ENCODE measurements at regions not wholly inside any gene's neighbourhood (a gene's known extent, or its start where the extent isn't known, plus 50 kb on each side); places are given as distances from the start of the nearest gene placed in this dataset.
"Not testable (repeated sequence)": the region's sequence is repeated elsewhere in the genome, so short reads cannot be mapped to it uniquely, and the experiment has no call there.

DNA sequence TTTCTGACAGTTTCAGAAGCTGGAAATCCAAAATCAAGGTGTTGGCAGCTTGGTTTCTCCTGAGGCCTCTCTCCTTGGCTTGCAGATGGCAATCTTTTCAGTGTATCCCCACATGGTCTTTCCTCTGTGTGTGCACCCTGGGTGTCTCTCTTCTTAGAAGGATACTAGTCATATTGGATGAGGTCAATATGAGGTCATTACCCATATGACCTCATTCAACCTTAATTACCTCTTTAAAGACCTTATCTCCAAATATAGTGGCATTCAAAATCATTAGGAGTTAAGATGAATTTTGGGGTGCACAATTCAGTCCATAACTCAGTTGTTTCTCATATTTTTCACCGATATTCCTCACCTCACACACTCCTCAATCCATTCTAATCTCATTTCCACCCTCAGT is 92.4 kb upstream of the TGM3 start:
- no peak for DNase-seq

DNA sequence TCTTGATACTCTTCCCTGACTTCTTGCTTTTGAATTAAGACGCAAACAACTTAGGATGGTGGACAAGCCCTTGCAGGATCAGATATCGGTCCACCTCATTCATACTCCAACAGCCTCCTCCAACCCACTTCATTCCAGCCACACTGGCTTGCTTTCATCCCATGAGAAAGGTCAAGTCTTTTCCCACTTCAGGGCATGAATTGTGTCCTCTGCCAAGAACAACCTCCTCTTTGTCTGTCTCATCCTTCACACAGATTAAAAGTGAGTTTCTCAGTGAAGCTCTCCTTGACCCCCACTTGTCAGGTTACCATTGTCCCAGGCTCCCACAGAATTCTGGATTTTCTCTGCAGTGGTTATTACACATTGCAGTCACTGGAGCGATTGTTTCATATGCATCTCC is 91.8 kb upstream of the TGM3 start:
- DNase-seq = no peak

DNA sequence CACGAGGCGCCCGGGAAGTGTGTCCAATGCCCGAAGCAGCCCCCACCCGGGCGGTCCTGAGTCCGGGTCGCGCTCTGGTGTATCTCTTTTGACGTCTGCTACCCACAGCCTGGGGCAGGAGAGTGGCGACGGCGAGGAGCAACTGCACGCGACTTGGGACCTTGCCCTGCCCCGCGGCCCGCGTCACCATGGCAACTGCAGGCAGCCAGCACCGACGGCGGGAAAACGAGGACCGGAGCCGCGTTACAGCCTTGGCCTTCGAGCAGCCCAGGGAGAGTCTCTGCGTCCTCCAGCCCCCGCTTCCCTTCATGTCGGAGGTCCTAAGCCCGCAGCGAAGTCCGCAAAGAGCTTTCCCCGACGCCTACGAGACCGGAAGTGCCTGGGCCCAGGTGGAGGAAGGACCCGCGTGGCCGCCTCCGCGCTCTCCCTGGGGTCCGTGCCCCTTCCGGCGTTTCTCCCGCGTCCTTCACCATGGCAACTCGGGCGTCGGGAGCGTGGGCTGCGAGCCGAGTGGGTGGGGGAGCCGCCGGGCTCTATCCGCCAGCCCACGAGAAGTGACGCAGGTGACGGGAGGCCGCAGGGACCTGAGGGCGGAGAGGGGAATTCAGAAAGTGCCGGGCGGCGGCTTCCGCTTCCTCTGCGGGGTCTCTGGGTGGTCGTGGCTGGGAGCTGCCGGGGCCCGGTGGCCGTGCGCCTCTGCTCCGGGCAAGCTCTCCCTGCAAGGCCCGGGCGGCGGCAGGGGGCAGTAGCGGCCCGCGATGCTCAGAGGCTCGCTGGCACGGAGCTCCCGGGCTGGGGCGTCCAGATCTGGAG is 88.6 kb upstream of the TGM3 start:
- DNase-seq = no peak

DNA sequence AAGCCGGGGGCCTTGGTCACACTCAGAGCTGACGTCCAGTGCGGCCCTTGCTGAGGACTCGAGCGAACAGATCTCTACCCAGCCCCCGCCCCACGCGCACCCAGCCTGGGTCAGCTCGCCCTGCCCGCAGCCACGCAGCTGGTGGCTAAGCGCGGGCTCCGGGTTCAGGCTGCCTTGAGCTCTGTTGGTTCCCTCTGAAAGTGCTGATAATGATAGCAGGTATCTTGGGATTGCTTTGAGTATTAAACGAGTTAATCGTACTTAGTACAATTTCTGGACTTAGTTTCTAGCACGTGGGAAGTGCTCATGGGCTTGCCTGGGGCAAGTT is 88.1 kb upstream of the TGM3 start:
- DNase-seq = no peak

DNA sequence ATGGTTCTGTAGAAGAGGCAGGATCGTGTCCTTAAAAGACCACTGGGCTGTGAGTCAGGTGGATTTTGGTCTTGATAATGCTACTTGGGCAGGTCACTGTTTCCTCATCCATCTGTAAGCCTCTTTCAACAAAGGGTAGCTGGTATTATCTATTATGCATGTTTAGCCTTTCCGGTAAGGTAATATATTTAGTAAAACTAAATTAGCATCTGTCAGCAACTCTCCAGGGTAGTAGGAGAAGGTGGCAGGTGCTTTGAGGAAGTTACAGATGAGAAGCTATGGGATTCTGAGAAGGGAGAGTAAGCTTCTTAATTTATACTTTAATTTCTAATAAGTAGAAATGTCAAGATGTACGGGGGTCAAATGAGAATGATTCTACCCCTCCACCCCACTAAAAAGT is 86.9 kb upstream of the TGM3 start:
- no peak for DNase-seq

DNA sequence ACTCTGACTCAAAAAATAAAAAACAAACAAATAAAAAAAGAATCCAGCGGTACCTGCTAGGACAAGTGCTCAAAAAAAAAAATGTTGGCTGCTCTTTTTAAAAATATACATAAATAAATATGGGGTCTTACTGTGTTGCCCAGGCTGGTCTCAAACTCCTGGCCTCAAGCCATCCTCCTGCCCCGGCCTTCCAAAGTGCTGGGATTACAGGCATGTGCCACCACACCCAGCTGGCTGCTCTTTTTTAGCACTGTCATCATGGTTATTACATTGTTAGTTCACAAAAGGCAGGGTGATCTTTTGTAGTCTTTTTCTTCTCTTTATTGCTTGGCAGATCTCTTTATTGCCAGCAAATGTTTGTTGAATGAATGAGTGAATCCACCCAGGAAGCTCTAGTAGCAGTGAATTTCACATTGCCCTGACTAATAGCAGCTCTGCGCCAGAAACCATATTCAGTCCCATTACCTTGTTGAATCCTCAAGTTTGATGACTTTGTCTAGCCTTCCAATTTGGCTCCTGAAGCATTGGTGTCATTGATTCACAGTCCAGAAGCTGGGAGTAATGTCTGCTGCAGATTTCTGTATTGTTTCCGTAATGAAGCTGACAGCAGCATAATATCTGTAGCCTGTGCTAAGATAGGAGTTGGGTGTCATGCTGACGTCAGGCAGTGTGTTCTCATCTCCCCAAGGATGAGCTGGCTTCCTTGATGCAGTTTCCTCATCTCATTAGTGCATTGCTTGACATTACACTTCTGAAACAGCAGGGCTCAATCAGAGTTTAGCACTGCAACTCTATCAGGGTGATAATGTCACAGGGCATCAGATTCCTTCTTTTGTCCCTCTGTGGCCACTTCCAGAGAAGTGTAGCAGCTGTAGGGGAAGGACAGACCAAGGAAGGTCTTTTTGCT is 84.9 kb upstream of the TGM3 start:
- peak; percentile 22 for DNase-seq

DNA sequence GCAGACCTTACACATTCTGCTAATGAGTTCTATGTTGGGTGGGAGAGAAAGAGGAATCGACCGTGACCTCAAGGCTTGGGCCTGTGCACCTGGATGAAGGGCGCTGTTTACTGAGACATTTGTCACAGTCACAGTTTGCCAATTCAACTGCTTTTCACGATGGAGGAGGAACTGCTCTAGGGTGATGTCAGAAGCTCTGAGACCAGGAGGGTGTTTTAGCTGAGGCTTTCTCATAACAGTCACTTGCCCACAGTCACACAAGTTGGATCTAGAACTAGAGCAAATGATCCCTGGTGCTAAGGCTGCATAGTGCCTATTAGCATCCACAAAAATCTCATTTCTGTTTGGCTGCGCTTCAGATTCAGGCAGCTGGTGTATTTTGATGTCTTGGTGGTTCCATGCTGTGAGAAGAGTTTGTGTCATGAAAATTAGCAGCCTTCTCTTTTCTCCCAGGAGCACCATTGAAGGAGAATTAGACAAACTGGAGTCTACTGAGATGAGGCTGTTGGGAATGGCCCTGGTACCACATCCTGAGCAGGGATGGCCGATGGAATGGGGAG is 83.3 kb upstream of the TGM3 start:
- no peak for DNase-seq

DNA sequence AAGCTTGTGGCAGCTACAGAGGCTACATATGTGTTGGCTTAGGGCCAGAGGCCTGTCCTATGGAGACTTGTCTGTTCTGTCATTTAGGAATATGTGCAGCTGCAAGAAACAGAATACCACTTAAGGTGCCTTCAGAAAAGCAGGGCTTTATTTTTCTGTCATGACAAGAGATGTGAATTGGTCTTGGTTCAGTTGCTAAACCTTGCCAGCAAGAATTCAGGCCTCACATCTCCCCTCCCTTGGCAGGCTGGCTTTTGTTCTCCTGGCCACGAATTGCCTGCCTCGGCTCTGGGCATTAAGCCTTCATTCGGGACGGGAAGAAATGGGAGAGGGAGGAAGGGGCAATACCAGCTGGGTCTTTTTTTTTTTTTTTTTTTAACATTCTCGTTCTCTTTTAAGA is 82.4 kb upstream of the TGM3 start:
- DNase-seq = no peak

DNA sequence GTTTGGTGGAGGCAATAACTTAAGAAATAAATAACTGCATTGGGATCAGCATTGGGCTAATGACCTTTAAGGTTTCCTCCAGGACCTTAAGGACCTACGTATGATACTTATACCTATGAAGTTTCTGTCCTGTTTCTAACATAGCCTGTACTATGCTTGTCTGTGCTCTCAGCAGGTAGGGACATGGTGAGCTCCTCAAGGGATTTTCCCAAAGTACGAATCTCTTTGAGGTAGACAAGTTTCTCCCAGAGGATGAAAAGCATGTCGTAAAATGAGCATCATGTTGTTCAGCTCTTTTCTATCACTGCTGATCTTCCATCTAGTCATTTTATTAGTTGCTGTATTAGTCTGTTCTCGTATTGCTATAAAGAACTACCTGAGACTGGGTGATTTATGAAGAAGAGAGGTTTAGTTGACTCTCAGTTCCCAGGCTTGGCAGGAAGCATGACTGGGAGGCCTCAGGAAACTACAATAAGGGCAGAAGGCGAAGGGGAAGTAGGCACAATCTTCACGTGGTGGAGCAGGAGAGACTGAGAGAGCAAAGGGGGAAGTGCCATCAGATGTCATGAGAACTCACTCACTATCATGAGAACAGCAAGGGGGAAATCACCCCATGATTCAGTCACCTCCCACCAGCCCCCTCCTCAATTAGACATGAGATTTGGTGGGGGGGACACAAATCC is 77.8 kb upstream of the TGM3 start:
- peak; percentile 29 for DNase-seq

DNA sequence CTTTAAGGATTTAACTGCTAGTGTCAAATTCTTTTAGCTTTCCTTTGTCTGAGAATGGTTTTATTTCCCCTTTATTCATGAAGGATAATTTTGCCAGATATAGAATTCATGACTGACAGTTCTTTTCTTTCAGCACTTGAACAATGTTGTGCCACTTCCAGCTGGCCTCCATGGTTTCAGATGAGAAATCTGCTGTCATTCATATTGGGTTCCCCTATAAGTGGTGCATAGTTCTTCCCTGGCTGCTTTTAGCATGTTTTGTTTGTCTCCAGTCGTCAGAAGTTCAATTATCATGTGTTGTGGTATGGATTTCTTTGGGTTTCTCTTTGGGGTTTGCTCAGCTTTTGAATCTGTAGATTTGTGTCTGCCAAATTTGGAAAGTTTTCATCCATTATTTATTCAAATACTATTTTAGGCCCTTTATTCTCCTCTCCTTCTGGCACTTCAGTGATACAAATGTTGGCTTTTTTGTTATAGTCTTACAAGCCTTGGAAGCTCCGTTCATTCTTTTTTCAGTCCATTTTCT is 76.3 kb upstream of the TGM3 start:
- DNase-seq = no peak

DNA sequence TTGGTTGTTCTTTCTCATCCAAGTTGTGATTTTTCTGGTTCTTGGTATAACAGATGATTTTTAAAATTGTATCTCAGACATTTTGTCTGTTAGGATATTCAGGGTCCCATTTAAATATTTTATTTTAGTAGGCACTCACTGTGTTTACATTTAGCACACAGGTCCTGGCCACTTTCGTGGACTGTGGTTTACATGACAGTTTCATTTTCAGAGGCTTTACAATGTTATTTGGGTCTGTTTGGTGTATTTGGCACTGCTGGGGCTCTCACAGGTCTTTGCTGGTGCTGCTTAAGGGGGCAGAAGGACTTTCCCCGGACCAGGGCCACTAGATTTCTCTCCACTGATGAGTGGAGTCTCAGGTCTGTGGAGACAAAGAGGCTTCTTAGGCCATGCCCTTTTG is 75.5 kb upstream of the TGM3 start:
- no peak for DNase-seq

DNA sequence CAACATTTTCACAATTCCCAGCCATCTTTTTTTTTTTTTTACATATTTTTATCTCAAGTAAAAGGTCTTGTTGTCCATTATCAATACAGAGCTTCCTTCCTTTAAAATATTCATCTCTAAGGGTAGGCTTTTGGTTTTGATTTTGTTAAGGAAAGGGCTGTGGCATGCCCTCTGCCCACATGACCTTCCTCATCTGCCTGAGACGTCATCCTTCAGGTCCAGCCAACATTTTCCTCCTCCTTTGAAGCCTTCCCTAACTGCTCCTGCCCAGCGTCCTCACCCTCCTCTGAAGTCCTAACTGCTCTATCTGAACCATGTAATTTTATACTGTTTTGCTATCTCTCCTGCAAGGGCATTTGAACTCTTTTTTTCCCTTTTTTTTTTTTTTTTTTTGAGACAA is 73.9 kb upstream of the TGM3 start:
- DNase-seq = no peak

DNA sequence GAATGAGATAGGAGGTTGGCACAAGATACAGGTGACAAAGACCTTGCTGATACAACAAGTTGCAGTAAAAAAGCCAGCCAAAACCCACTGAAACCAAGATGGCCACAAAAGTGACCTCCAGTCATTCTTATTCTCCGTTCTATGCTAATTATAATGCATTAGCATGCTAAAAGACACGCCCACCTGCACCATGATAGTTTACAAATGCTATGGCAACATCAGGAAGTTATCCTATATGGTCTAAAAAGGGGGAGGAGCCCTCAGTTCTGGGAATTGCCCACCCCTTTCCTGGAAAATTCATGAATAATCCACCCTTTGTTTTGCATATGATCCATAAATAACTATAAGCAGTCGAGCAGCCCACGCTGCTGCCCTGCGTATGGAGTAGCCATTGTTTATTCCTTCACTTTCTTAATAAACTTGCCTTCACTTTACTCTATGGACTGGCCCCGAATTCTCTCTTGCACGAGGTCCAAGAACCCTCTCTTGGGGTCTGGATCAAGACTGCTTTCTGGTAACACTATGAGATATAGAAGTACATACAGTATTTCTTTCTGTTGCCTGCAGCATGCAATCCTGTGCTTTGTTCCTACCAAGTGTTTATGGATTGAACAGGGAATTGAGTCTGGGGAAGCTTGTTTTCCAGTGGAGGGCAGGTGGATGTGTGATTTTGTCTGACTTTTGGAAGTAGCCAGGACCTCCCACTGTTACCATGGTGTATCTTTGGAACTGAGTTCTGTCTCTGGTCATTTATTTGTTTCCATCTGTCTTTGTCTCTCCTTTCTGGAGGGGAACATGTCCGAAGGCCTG is 72.0 kb upstream of the TGM3 start:
- no peak for DNase-seq

DNA sequence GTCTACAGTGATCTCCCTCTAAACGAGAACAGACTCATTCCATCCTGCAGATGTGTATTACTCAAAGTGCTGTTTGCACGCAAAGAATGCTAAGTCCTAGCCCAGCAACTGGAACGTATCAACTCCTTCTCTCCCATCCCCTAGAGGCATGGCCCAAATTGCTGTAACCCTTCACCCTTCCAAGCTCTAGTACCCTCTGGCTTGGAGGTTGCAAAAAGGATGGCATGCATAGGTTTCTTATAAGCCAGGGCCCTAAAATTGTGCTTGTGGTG is 71.5 kb upstream of the TGM3 start:
- no peak for DNase-seq

DNA sequence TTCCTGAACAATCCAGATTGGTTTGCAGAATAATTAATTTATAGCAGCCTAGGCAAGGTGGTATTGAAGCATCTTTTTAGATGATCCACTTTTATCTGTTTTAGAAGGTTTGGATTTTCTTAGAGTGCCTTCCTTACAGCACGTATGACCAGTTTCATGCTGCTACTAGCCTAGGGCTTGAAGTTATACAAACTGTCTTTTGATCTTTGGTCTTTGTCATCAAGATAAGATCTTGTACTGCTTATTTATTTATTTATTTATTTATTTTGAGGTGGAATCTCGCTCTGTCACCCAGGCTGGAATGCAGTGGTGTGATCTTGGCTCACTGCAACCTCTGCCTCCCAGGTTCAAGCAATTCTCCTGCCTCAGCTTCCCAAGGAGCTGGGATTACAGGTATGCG is 68.5 kb upstream of the TGM3 start:
- DNase-seq = not testable (repeated sequence)

DNA sequence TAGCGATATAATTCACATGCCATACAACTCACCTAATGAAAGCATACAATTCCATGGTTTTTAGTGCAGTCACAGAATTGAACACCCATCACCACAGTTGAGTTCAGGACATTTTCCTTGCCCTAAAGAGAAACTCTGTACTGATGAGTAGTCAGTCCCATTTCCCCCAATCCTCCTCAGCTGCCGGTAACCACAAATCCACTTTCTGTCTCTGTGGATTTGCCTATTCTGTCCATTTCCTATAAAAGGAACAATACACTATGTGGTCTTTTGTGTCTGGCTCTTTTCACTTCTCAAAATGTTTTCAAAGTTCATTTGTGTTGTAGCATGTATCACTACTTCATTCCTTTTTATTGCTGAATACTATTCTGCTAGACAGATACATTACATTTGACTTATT is 67.9 kb upstream of the TGM3 start:
- no peak for DNase-seq

DNA sequence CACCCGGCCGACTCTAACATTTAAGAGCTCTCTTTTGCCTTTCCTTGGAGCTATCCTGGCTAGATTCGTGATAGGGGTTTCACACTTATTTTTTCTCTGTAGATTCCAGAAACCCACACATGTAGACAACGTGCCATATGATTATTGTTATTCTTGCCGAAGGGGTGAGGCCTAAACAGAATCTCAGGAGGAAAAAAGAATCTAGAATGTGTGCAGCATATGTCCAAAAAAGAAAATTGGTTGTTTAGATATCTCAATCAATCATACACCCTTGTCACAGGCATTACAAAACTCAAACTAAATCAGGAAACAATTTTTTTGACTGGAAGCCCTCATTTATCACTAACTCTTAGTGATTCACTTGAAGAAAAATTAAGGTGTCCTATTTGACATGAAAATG is 66.9 kb upstream of the TGM3 start:
- no peak for DNase-seq

DNA sequence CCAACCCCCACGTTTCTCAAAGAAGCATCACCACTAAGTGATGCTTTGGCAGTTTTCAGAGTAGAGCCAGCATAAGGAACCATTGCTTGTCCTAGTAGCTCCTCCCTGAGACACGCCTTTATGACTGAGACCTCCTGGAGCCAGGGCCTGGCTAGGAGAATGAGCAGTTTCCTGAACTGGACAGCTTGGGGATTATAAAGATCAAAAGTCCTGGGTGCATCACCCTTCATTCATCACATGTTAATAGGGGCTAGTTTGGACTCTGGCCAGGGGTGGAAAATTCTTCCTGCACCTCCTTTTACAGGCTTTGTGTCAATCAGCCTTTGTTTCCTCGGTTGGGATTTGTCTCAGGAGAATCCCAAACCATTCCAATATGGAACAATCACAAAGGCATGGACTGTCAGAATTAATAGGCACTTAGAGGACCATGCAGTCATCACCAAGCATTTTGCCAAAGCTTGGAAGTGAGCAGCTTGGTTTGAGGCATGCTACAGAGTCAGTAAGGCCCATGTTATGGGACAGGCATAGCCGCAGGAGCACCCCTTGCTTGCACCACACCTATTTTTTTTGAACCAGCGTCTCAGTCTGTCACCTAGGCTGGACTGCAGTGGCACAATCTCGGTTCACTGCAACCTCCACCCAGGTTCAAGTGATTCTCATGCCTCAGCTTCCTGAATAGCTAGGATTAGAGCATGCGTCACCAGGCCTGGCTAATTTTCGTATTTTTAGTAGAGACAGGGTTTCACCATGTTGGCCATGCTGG is 64.9 kb upstream of the TGM3 start:
- DNase-seq = no peak

DNA sequence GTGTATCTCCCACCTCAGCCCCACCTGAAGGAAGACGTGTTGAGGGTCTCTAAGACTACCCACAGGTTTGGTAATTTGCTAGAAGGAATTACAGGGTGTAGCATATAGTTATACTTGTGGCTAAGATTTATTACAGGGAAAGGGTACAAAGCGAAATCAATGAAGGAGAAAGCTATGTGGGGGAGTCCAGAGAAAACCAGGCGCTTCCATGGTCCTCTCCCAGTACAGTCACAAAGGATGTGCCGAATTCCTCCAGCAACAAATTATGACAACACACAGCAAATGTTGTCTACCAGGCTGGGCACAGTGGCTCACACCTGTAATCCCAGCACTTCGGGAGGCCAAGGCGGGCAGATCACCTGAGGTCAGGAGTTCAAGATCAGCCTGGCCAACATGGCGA is 64.1 kb upstream of the TGM3 start:
- no peak for DNase-seq

DNA sequence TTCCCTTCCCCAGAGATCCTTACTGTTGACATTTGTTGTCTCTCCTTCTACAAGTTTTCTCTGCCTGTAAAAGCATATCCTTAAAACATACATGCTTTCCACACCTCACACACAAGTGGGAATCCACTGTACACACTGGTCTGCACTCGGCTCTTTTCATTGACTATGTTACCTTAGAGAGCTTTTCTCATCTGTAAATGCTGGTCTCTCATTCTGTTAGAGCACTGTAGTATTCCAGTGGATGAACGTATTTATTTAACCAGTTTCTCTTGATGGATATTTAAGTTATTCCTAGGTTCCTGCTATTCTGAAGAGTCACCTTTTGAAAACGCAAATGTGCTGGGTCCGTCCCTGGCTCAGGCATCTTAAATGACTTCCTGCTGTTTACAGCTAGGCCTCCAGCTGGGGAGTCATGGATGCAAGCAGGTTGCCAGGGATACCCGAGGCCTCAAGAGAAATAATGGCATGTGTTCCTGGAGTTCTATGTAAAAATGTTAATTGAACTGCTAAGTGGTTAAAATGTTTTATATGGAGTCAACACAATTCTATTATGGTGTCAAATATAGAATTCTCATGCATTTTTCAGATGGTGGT is 61.1 kb upstream of the TGM3 start:
- no peak for DNase-seq

DNA sequence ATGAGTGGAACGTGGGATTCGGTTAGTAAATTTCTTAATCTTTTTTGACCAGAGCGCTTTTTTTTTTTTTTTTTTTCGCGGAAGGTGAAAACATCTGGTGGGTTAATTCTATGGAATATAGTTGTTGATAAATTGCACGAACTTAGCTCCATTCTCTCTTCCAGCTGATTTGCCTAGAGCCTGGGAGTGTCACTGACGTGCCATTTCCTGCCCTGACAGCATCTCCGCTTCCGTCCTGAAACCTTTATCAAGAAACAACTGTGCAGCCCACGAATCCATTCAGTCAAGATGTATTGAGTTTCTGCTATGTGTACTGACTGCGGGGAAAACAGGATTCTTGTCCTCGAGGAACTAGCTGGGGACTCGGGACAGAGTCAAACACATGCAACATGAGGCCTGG is 59.5 kb upstream of the TGM3 start:
- no peak for DNase-seq

DNA sequence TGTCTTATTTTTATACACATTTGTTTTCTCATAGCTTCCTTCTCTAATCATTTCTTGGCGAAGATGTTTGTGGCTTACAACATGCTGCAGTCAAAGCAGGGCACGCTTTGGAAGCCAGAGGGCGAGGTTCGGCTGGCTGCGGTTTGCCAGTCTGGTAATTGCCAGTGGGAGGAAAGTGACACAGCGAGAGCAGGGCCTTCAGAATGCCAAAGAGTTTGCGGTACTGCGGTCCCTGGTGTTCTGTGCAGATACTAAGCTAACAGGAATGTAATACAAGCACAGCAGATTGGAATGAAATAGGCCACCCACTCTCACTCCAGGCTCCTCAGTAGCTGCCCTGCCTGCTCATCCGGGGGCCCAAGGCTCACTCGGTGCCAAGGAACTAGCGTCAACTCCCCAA is 58.7 kb upstream of the TGM3 start:
- DNase-seq = no peak

Measured in SIG-M5 (cell line).